Activated naive CD8-positive, alpha-beta T cell treated with anti-CD3 and anti-CD28 coated beads, Interleukin-2, amount 50 U/mL, for 16 hours (primary cell): ENCODE measurements at regions not wholly inside any gene's neighbourhood (a gene's known extent, or its start where the extent isn't known, plus 50 kb on each side); places are given as distances from the start of the nearest gene placed in this dataset.

Source experiments
- DNase-seq: peaks from one replicate; pipeline ENCODE4 v3.0.0-alpha.2; 2020; ENCODE audit warnings: low read depth, low spot score

DNA sequence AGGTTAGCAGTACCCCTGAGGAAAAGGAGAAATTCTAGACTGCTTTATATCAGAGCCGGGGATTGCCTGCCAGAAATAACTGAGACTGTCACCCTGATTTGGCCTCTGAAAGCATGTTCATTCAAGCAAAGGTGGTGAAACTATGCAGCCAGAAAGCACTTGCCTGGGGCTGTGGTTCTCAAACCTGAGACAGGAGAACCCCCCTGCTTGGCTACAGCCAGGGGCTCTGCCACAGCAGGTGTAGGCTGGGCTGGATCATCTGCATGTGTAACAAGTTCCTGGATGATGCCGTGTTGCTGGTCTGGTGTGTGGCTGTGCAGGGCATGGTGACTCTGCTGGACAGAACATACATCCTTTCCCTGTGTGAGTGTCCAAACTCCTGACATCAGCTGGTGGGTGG lies 157.8 kb downstream of the NXNL2 start:
- DNase-seq: no peak

- no peak for DNase-seq
These were observed 159.6 kb downstream of the NXNL2 start for GRCh38 chr9:88694625-88695024.

DNA sequence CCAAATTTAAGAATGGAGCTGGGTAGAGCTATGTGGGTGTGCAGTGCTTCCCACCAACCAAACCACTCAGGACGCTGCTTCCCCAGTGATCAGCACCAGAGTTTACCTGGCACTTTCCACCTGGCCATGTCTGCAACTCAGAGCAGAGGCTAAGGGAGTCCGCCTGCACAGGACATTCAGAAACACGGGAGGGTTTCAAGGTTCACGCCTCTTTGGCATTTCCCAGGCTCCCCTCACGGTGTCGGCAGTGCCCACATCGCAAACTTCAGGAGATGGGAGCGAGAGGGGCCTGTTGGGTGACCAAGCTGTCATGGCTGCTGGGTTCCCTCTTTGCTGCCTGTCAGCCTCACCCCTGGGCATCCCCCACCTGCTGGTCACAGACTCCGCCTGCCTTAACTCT lies 161.5 kb downstream of the NXNL2 start:
- DNase-seq: no peak

- DNase-seq: no peak
These were observed 162.9 kb downstream of the NXNL2 start for GRCh38 chr9:88697764-88698432.

GRCh38 chr9:88702985-88703384 lies 168.0 kb downstream of the NXNL2 start:
- no peak for DNase-seq

GRCh38 chr9:88706193-88707113 lies 171.5 kb downstream of the NXNL2 start:
- no peak for DNase-seq

- no peak for DNase-seq
These were observed 175.5 kb downstream of the NXNL2 start for GRCh38 chr9:88710449-88710848.

- DNase-seq: no peak
These were observed 176.7 kb downstream of the NXNL2 start for GRCh38 chr9:88711719-88712118.

- no peak for DNase-seq
These were observed 177.5 kb downstream of the NXNL2 start for GRCh38 chr9:88712484-88712883.

GRCh38 chr9:88713010-88713409 lies 178.0 kb downstream of the NXNL2 start:
- DNase-seq: no peak

DNA sequence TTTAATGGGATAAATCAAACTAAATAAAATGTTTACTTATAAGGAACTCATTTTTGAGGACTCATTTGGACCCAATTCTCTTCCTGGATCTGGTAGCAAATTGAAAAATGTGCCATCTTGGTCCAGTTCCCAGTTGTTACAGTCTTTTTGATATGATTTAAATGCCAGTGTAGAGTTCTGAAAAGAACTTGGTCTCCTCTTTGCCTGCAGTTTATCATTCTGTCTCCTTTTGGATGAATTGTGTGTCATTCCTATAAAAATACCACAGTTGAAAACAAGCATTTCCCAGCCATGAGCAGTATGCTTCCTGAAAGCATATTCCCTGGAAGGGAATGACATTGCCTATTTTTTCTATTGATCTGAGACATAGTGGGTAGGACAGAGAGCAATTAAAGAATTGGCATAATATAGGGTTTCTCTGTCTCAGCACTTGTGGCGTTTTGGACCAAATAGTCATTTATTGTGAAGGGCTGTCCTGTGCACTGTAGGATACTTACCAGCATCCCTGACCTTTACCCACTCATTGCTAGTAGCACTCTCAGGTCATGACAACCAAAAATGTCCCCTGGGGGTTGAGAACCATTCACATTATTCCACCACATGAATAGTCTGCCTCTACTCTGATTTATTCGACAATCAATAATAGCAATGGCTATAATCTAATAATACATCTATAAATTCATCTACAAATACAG lies 181.8 kb downstream of the NXNL2 start:
- DNase-seq: no peak

DNA sequence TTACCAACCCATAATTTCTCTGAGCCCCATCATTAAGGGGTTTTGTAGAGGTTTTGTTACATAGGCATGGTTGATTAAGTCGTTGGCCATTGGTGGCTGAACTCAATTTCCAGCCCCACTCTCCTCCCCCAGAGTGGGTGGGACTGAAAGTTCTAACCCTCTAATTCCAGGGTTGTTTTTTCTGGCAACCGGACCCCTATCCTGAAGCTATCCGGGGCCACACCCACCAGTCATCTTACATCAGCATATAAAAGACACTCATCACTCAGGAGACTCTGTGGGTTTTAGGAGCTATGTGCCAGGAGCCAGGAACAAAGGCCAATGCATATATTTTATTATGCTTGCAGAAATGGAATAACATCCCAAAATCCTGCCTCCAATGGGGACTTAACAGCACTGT lies 186.0 kb downstream of the NXNL2 start:
- DNase-seq: no peak

GRCh38 chr9:88721495-88722279 lies 186.7 kb downstream of the NXNL2 start:
- DNase-seq: no peak

DNA sequence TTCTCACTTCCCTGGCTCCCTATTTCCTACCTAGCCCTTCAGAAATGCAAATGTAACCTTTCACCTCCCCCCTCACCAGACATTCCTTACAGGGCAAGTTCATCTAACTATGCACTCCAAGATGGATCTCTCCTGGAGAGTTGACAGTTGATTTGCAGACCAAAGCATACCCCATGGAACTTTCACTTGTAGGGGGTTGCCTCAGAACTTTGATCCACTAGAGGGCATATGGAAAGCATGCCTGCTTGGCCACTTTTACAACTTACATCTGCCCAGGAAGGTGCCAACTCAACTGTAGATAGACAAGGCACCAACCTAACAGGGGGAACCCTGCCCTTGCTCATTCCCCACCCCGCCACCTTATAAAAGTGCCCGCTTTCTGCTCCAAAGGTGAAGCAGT lies 187.8 kb downstream of the NXNL2 start:
- DNase-seq: no peak

DNA sequence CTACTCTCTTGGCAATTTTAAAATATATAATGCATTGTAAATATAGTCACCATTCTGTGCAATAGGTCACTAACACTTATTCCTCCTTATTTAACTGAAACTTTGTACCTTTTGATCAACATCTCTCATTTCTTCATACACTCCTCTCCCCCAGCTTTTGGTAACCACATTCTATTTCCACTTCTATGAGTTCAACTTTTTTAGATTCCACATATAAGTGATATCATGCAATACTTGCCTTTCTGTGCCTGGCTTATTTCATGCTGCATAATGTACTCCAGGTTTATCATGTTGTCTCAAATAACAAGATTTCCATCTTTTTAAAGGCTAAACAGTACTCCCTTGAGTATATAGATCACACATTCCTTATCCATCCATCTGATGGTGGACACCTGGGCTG lies 188.8 kb downstream of the NXNL2 start:
- no peak for DNase-seq

GRCh38 chr9:88724331-88724730 lies 189.4 kb downstream of the NXNL2 start:
- DNase-seq: no peak

- no peak for DNase-seq
These were observed 190.5 kb downstream of the NXNL2 start for GRCh38 chr9:88725300-88726019.

GRCh38 chr9:88726803-88727202 lies 191.8 kb downstream of the NXNL2 start:
- no peak for DNase-seq

DNA sequence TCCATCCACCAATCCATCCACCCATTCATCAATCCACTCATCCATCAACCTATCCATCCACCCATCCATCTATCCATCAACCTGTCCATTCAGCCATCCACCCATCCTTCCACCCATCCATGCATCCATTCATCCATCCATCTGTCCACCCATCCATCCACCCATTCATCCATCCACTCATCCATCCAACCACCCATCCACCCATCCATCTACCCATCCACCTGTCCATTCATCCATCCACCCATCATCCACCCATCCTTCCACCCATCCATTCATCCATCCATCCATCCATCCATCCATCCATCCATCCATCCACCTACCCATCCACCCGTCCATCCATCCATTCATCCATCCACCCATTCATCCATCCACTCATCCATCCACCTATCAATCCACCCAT lies 195.8 kb downstream of the NXNL2 start:
- DNase-seq: no peak

DNA sequence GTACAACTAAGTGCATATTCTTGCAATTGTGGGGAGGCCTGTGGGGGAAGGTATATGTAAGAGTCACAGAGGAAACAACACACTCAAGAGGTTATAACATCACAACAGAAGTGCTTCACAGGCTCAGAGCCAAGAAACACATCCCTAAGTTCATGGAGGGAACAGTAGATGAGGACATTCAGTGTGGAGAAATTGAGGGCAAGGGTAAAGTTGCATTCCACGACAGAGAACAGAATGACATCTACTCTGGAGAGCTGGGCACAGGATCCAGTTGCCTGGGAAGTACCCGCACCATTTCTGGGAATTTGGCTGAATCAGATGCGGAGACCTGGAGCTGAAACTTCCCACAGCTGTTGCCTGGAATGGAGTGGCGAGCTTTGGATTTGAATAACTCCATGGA lies 197.2 kb downstream of the NXNL2 start:
- no peak for DNase-seq
